ENCODE measurements at regions not wholly inside any gene's neighbourhood (a gene's known extent, or its start where the extent isn't known, plus 50 kb on each side); places are given as distances from the start of the nearest gene placed in this dataset.
A peak's percentile ranks its signal among the peaks of the same experiment; 100 is the strongest.

GRCh38 chr3:66165660-66166059 lies 55.1 kb upstream of the SLC25A26 start:
- DNase-seq: no peak

- no peak for DNase-seq
These were observed 56.6 kb upstream of the SLC25A26 start for GRCh38 chr3:66164155-66164554.

GRCh38 chr3:66163222-66163621 lies 57.6 kb upstream of the SLC25A26 start:
- no peak for DNase-seq

GRCh38 chr3:66162766-66163165 lies 58.0 kb upstream of the SLC25A26 start:
- no peak for DNase-seq

- DNase-seq: no peak
These were observed 61.7 kb upstream of the SLC25A26 start for GRCh38 chr3:66158933-66159683.

GRCh38 chr3:66154444-66154861 lies 66.3 kb upstream of the SLC25A26 start:
- DNase-seq: no peak

GRCh38 chr3:66153481-66154443 lies 67.0 kb upstream of the SLC25A26 start:
- DNase-seq: no peak

GRCh38 chr3:66152336-66152735 lies 68.5 kb upstream of the SLC25A26 start:
- DNase-seq: no peak

- no peak for DNase-seq
These were observed 69.8 kb upstream of the SLC25A26 start for GRCh38 chr3:66150977-66151376.

- DNase-seq: no peak
These were observed 71.5 kb upstream of the SLC25A26 start for GRCh38 chr3:66149269-66149668.

GRCh38 chr3:66145408-66145733 lies 75.4 kb upstream of the SLC25A26 start:
- no peak for DNase-seq

- DNase-seq: no peak
These were observed 76.0 kb upstream of the SLC25A26 start for GRCh38 chr3:66144568-66145407.

- DNase-seq: no peak
These were observed 78.7 kb upstream of the SLC25A26 start for GRCh38 chr3:66142079-66142478.

- no peak for DNase-seq
These were observed 79.9 kb upstream of the SLC25A26 start for GRCh38 chr3:66140743-66141372.

- no peak for DNase-seq
These were observed 80.7 kb upstream of the SLC25A26 start for GRCh38 chr3:66140106-66140505.

GRCh38 chr3:66139415-66139814 lies 81.4 kb upstream of the SLC25A26 start:
- no peak for DNase-seq

- DNase-seq: peak; percentile 26
These were observed 82.2 kb upstream of the SLC25A26 start for GRCh38 chr3:66138336-66139313.

GRCh38 chr3:66136597-66136996 lies 84.2 kb upstream of the SLC25A26 start:
- DNase-seq: no peak

GRCh38 chr3:66133853-66134445 lies 86.9 kb upstream of the SLC25A26 start:
- DNase-seq: no peak

- DNase-seq: no peak
These were observed 87.6 kb upstream of the SLC25A26 start for GRCh38 chr3:66133050-66133757.
